ENCODE measurements at regions not wholly inside any gene's neighbourhood (a gene's known extent, or its start where the extent isn't known, plus 50 kb on each side); places are given as distances from the start of the nearest gene placed in this dataset.

DNA sequence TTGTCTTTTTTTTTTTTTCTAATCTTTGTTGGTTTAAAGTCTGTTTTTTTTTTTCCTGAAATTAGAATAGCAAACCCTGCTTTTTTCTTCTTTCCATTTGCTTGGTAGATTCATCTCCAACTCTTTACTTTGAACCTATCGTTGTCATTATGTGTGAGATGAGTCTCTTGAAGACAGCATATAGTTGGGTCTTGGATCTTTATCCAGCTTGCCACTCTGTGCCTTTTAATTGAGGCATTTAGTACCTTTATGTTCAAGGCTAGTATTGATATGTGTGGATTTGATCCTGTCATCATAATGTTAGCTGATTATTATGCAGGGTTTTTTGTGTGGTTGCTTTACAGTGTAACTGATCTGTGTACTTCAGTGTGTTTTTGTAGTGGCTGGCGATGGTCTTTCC lies 383.8 kb downstream of the MAN2A1 start:
- ATAC-seq (no peak), DNase-seq (no peak)
- Histone ChIP-seq H3K27ac (no peak overlapping the region), H3K4me3 (no peak overlapping the region), H3K4me1 (no peaks in the 10 kb centered on the region), H3K9me3 (peaks cover 5% of the 10 kb centered on the region), H3K36me3 (no peaks in the 10 kb centered on the region), H3K27me3 (ENCODE audit: low read depth) (no peaks in the 10 kb centered on the region)
- TF ChIP-seq, protein P1, sequence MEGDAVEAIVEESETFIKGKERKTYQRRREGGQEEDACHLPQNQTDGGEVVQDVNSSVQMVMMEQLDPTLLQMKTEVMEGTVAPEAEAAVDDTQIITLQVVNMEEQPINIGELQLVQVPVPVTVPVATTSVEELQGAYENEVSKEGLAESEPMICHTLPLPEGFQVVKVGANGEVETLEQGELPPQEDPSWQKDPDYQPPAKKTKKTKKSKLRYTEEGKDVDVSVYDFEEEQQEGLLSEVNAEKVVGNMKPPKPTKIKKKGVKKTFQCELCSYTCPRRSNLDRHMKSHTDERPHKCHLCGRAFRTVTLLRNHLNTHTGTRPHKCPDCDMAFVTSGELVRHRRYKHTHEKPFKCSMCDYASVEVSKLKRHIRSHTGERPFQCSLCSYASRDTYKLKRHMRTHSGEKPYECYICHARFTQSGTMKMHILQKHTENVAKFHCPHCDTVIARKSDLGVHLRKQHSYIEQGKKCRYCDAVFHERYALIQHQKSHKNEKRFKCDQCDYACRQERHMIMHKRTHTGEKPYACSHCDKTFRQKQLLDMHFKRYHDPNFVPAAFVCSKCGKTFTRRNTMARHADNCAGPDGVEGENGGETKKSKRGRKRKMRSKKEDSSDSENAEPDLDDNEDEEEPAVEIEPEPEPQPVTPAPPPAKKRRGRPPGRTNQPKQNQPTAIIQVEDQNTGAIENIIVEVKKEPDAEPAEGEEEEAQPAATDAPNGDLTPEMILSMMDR (IDR thresholded peaks at IDR 0.05) = no peak
- intact Hi-C loops (cut with DNase I) = no loop called here

DNA sequence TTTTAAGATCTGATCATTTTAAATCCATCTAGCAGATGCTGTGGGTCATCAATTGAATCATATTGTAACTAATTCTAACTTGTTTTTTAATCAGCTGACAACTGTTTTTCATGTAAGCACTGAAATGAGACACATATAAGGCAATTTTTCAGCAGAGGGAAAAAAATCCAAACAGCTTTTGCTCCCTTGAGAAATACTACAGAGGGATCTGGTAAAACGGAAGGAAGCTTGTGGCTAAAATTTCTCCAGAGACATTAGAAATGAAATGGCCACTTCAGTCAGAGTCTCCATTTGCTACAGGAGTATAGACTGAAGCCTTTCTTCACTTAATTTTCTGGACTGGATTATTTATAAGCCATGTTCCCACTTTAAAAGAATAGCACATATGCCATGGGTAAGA lies 385.9 kb downstream of the MAN2A1 start:
- no peak overlapping the region for H3K4me3 ChIP-seq
- intact Hi-C loops (cut with DNase I) = no loop called here
- no peak overlapping the region for H3K27ac ChIP-seq
- H3K36me3 ChIP-seq = no peaks in the 10 kb centered on the region
- no peak for ATAC-seq
- H3K9me3 ChIP-seq = peaks cover 5% of the 10 kb centered on the region
- H3K4me1 ChIP-seq = no peaks in the 10 kb centered on the region
- TF ChIP-seq, protein P1 (IDR thresholded peaks at IDR 0.05) = no peak
- DNase-seq = no peak
- H3K27me3 ChIP-seq (ENCODE audit: low read depth) = no peaks in the 10 kb centered on the region

DNA sequence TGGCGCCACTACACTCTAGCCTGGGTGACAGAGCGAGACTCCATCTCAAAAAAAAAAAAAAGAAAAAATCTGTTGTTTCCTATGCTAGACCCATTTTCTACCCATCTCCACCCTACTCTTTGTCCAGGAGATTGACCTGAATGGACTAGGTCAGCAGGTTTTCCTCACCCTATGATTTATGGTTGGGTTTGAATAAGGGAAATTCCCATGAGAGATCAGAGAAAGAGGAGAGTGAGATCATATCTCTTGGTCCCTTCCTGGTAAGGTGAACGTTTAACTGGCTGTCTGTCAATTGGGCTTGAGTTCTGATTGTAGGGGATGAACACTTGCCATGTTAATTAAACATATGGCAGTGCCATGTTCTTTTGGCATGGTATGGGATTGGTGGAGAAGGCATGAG lies 387.4 kb downstream of the MAN2A1 start:
- Histone ChIP-seq H3K4me1 (no peaks in the 10 kb centered on the region), H3K36me3 (no peaks in the 10 kb centered on the region), H3K4me3 (no peak overlapping the region), H3K9me3 (peaks cover 5% of the 10 kb centered on the region), H3K27ac (no peak overlapping the region), H3K27me3 (ENCODE audit: low read depth) (no peaks in the 10 kb centered on the region)
- TF ChIP-seq, protein P1 (IDR thresholded peaks at IDR 0.05) = no peak
- DNase-seq = no peak
- intact Hi-C loops (cut with DNase I) = no loop called here
- ATAC-seq = no peak

DNA sequence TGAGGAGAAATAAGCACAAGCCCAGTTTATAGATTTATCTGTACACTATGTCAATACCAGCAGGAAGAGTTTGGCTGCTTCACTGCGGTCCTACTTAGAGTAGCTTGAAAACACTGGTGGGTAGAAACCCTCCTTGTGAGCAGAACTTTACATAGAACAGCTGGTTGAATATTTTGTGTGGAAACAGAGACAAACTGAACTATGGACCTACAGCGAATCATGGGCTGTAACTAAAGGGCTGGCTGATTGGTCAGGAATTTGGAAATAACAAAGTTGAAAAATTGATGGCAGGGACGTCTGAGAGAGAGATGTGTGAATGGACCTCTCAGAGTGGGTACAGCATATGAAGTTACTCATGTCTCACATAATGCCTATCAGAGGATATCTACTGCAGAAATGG lies 392.5 kb downstream of the MAN2A1 start:
- ATAC-seq (no peak), DNase-seq (no peak)
- TF ChIP-seq, protein P1 (IDR thresholded peaks at IDR 0.05) = no peak
- no peaks in the 10 kb centered on the region for H3K4me1 ChIP-seq
- H3K27ac ChIP-seq = no peak overlapping the region
- intact Hi-C loops (cut with DNase I) = no loop called here
- H3K9me3 ChIP-seq = no peaks in the 10 kb centered on the region
- no peaks in the 10 kb centered on the region for H3K27me3 ChIP-seq (ENCODE audit: low read depth)
- no peak overlapping the region for H3K4me3 ChIP-seq
- no peaks in the 10 kb centered on the region for H3K36me3 ChIP-seq

DNA sequence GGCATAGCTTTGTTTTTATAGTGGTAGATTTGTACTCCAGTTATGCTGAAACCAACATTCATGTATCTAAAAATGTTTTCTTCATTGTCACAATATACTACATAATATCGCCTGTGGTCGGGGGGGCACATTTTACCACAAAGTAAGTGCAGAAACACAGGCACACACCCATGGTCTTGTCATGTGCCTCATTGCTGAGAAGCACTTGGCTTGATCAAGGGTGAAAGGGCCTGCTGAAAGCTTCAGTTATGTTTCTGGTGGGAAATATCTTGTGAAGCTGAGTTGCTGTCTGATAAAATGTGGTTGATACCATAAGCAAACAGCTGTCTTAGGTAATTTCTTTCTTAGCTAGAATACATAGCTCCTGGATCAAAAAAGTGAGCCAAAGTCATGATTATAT lies 393.1 kb downstream of the MAN2A1 start:
- H3K36me3 ChIP-seq = no peaks in the 10 kb centered on the region
- TF ChIP-seq, protein P1 (IDR thresholded peaks at IDR 0.05) = no peak
- H3K27me3 ChIP-seq (ENCODE audit: low read depth) = no peaks in the 10 kb centered on the region
- H3K27ac ChIP-seq = no peak overlapping the region
- H3K4me3 ChIP-seq = no peak overlapping the region
- DNase-seq = no peak
- H3K9me3 ChIP-seq = no peaks in the 10 kb centered on the region
- H3K4me1 ChIP-seq = no peaks in the 10 kb centered on the region
- intact Hi-C loops (cut with DNase I) = no loop called here
- no peak for ATAC-seq

DNA sequence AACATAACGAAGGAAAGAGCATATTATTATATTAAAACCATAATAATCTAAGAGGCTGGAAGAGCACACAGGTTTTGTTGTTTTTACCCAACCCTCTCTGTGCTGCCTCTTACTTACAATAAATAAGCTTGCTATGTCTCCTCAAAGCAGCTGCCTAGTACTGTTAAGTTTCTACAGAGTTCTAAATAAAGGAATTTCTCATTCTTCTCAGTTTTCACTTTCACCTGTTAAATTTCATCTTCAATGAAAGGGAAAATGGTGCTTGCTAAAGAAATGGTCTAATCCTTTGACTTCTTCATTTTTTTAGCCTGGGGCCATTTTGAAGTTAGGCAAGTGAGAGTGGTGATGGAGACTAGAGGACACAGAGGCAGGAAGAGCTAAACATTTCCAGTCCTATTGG lies 396.1 kb downstream of the MAN2A1 start:
- no peak for ATAC-seq
- Histone ChIP-seq H3K9me3 (no peaks in the 10 kb centered on the region), H3K27me3 (ENCODE audit: low read depth) (no peaks in the 10 kb centered on the region), H3K27ac (no peak overlapping the region), H3K36me3 (no peaks in the 10 kb centered on the region), H3K4me3 (no peak overlapping the region), H3K4me1 (no peaks in the 10 kb centered on the region)
- no peak for DNase-seq
- intact Hi-C loops (cut with DNase I) = no loop called here
- TF ChIP-seq, protein P1 (IDR thresholded peaks at IDR 0.05) = no peak

All from lower lobe of right lung (tissue), 2 donors.